Stomach (tissue), 8 donors: ENCODE measurements at regions not wholly inside any gene's neighbourhood (a gene's known extent, or its start where the extent isn't known, plus 50 kb on each side); places are given as distances from the start of the nearest gene placed in this dataset.

Experiments
- DNase-seq, 2 donors: peaks; one replicate each; pipeline versions ENCODE4 v3.0.0 to v3.0.0-alpha.2; 2013 to 2019
- H3K27ac ChIP-seq, 5 donors: fragments of 200-600 bp in 4 of 5; sonication (generic) in 4 of 5; one replicate each; pipeline ENCODE4 v1.5.1; 2013 to 2019; ENCODE audit warnings: mild to moderate bottlenecking in 1 of 5, moderate library complexity in 1 of 5
- H3K27me3 ChIP-seq, 3 donors: fragments of 200-600 bp; sonication (generic); one replicate each; pipeline ENCODE4 v1.5.1; 2017 to 2019; ENCODE audit warnings: mixed run types in 1 of 3
- H3K36me3 ChIP-seq, 4 donors: fragments of 200-600 bp; sonication (generic); 1 replicate in 3 of 4; 2 replicates in 1 of 4; pipeline ENCODE4 v1.5.1; 2016 to 2019
- H3K4me1 ChIP-seq, 4 donors: fragments of 200-600 bp; sonication (generic); one replicate each; pipeline ENCODE4 v1.5.1; 2016 to 2019
- H3K4me3 ChIP-seq, 4 donors: fragments of 200-600 bp; sonication (generic) in 3 of 4; one replicate each; pipeline ENCODE4 v1.5.1; 2016 to 2019; ENCODE audit warnings: mild to moderate bottlenecking in 1 of 4
- H3K9me3 ChIP-seq, 4 donors: fragments of 200-600 bp; sonication (generic); one replicate each; pipeline ENCODE4 v1.5.1; 2016 to 2019
- CTCF ChIP-seq, 7 experiments: fragments of 450-650 bp in 4 of 7; fragments of 200-600 bp in 3 of 7; sonication (generic) in 3 of 7; IDR thresholded peaks; one replicate each; pipeline ENCODE4 v1.5.1; 2016 to 2019; ENCODE audit warnings: antibody characterized with exemption in 7 of 7, control low read depth in 2 of 7, mild to moderate bottlenecking in 1 of 7
- EP300 ChIP-seq: sonication (generic); formaldehyde crosslinking; IDR thresholded peaks from one replicate; pipeline ENCODE4 v1.6.1; 2017; ENCODE audit warnings: antibody characterized with exemption
- POLR2A ChIP-seq, 4 donors: fragments of 450-650 bp; IDR thresholded peaks; one replicate each; pipeline ENCODE4 v1.6.1; 2016; ENCODE audit warnings: antibody characterized with exemption in 4 of 4, control low read depth in 2 of 4, mild to moderate bottlenecking in 1 of 4, moderate library complexity in 1 of 4
- POLR2AphosphoS5 ChIP-seq, 3 donors: sonication (generic); formaldehyde crosslinking; IDR thresholded peaks; one replicate each; pipeline ENCODE4 v1.6.1; 2016; ENCODE audit warnings: antibody characterized with exemption in 3 of 3
- WGBS, 5 donors: extraction: QIAGEN DNeasy Blood & Tissue Kit in 3 of 5; methylation state at CpG; one replicate each; pipeline versions ENCODE4 v1.1.5 to v1.1.7; 2013 to 2018; 5-methylcytosine and 5-hydroxymethylcytosine counted together
- intact Hi-C: fragments of 100-400 bp; cut with DNase I; formaldehyde crosslinking; loops from one replicate; pipeline ENCODE4 v1.15.1; 2023; ENCODE audit warnings: low total_unique reads
- donor health status: healthy with polysubstance abuse.
- donor health status: Bipolar disorder and iron deficiency.
- donor health status: healthy.

GRCh38 chr3:9301091-9301490 lies 51.6 kb upstream of the SRGAP3 start:
- no peaks in the 10 kb centered on the region for H3K36me3 ChIP-seq
- peaks cover 0 to 6% (median 0%) of the 10 kb centered on the region in 3 donors for H3K27me3 ChIP-seq
- TF ChIP-seq POLR2A (IDR thresholded peaks at IDR 0.05) (no peak), CTCF (IDR thresholded peaks at IDR 0.05) (no peak), POLR2AphosphoS5 (IDR thresholded peaks at IDR 0.05) (no peak), EP300 (no peak)
- no peak overlapping the region for H3K27ac ChIP-seq
- no peaks in the 10 kb centered on the region for H3K9me3 ChIP-seq
- H3K4me1 ChIP-seq = peaks cover 5 to 9% (median 6%) of the 10 kb centered on the region in 4 donors
- intact Hi-C loops = loop anchor here (5.0 kb wide), 1 partner anchor 329 kb away; no protein-coding TSS in a partner anchor
- WGBS, 5 donors = 82 to 93% (median 88%) methylated on average over 5 of the region's 5 CpGs
- DNase-seq = no peak
- no peak overlapping the region for H3K4me3 ChIP-seq

DNA sequence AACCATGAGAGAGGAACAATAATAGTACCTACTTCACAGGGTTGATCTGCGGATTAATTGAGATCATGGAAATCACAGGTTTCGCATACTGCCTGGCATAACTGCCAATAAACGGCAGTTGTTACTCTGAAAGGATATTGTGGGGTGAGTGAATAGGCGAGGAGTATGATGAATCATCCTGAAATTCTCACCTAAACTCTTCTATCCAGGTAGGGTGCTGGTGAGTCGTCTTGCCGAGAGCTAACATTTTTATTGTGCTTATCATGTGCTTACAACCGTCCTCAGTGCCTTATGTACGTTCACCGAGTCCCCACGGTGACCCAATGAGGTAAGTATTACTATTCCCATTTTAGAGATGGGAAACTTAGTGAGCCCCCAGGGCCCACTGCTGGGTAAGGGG lies 52.4 kb upstream of the SRGAP3 start:
- 58 to 84% (median 73%) methylated on average over 10 of the region's 10 CpGs for WGBS, 5 donors
- Histone ChIP-seq H3K4me1 (peaks cover 5 to 9% (median 6%) of the 10 kb centered on the region in 4 donors), H3K9me3 (no peaks in the 10 kb centered on the region), H3K27ac (no peak overlapping the region), H3K4me3 (no peak overlapping the region), H3K36me3 (no peaks in the 10 kb centered on the region), H3K27me3 (peaks cover 0 to 6% (median 0%) of the 10 kb centered on the region in 3 donors)
- DNase-seq = no peak
- TF ChIP-seq POLR2A (IDR thresholded peaks at IDR 0.05) = no peak
- no peak for TF ChIP-seq CTCF (IDR thresholded peaks at IDR 0.05)
- TF ChIP-seq EP300 = no peak
- intact Hi-C loops = loop anchor here (5.0 kb wide), 1 partner anchor 329 kb away; no protein-coding TSS in a partner anchor

GRCh38 chr3:9302425-9303181 lies 53.2 kb upstream of the SRGAP3 start:
- intact Hi-C loops = loop anchor here (5.0 kb wide), 1 partner anchor 330 kb away; no protein-coding TSS in a partner anchor
- Histone ChIP-seq H3K9me3 (no peaks in the 10 kb centered on the region), H3K4me3 (peak overlapping the region in 3 of 4 donors; percentile 1 to 26 (median 22)), H3K27me3 (peaks cover 0 to 6% (median 0%) of the 10 kb centered on the region in 3 donors), H3K36me3 (no peaks in the 10 kb centered on the region), H3K27ac (no peak overlapping the region), H3K4me1 (peaks cover 5 to 9% (median 6%) of the 10 kb centered on the region in 4 donors)
- WGBS, 5 donors = 12 to 14% (median 14%) methylated on average over 21 to 24 of the region's 24 CpGs
- no peak for TF ChIP-seq POLR2A (IDR thresholded peaks at IDR 0.05)
- peak in 1 of 3 donors; percentile 42 for TF ChIP-seq POLR2AphosphoS5 (IDR thresholded peaks at IDR 0.05)
- TF ChIP-seq CTCF (IDR thresholded peaks at IDR 0.05) = peak in 5 of 7 experiments; percentile 78 to 92 (median 86)
- TF ChIP-seq EP300 = no peak
- DNase-seq = peak; percentile 83 to 95

DNA sequence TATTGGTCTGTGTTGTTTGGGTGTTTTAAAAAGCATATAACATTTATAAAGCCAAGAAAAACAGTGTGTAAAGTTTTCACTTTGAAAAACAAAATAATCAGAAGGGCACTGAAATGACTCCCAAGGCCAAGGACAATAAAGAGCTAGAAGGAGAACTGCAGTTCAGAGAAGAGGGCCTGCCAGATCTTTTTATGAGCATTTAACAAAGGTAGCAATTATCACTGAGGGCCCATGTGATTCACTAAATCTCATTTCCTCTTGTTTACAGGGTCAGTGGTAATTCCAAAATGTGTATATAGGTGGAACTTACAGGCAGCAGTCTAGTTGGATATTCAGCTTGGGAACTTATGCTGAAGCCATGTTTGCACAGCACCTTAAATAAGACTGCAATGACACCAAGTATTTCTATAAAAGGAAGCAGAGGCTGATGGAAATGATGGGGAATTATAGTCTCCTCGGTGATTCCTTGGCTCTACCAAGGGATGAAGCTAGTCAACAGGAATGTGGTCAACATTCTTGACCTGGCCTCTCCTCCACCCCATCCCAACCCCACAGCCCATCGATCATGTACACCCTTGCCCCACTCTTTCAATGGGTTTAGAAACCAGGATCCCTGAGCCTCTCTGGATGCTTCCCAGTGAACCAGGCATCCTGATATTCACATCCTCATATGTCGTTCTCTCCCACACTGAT lies 54.4 kb upstream of the THUMPD3 start:
- Histone ChIP-seq H3K4me3 (no peak overlapping the region), H3K27ac (no peak overlapping the region), H3K27me3 (no peaks in the 10 kb centered on the region), H3K9me3 (no peaks in the 10 kb centered on the region), H3K36me3 (no peaks in the 10 kb centered on the region), H3K4me1 (no peaks in the 10 kb centered on the region)
- TF ChIP-seq CTCF (IDR thresholded peaks at IDR 0.05) (no peak), POLR2A (IDR thresholded peaks at IDR 0.05) (no peak), EP300 (no peak), POLR2AphosphoS5 (IDR thresholded peaks at IDR 0.05) (no peak)
- intact Hi-C loops = no loop called here
- DNase-seq = no peak
- 77 to 88% (median 85%) methylated on average over 3 of the region's 3 CpGs for WGBS, 5 donors
